ENCODE measurements at regions not wholly inside any gene's neighbourhood (a gene's known extent, or its start where the extent isn't known, plus 50 kb on each side); places are given as distances from the start of the nearest gene placed in this dataset.

DNA sequence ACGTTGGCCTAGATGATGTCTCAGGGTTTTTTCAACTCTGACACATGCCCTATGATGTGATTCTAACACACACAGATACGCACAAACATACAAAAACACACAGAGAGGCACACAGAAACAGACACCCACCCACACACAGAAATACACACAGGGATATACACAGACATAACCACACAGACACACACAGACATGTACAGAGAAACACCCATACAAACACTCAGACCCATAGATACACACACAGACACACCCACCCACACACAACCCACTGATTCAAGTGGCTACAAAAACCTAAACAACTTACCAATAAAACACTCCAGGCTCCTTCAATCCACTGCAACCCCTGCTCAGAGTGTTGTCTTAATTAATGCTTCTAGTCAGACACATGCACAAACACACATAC is 244.6 kb upstream of the CCL2 start:
- H3K9ac ChIP-seq (ENCODE audit: low read length), result no peak overlapping the region
- no peaks in the 10 kb centered on the region for H3F3A ChIP-seq (ENCODE audit: insufficient read depth, low read length)
- no peaks in the 10 kb centered on the region for H4K20me1 ChIP-seq (ENCODE audit: insufficient read depth, low read length)
- H3K4me3 ChIP-seq (ENCODE audit: low read length), result no peak overlapping the region
- H2AFZ ChIP-seq (ENCODE audit: low read length), result no peak overlapping the region
- no peak for DNase-seq
- no peaks in the 10 kb centered on the region for H3K4me1 ChIP-seq (ENCODE audit: low read length)
- H3K27me3 ChIP-seq (replicated peaks; ENCODE audit: insufficient read depth, low read length), result no peaks in the 10 kb centered on the region
- H3K4me2 ChIP-seq (ENCODE audit: low read depth, low read length), result no peak overlapping the region
- H3K79me2 ChIP-seq (ENCODE audit: low read length), result no peaks in the 10 kb centered on the region
- no peaks in the 10 kb centered on the region for H3K9me2 ChIP-seq (replicated peaks; ENCODE audit: insufficient read depth, low read length)
- no peaks in the 10 kb centered on the region for H3K36me3 ChIP-seq (replicated peaks; ENCODE audit: insufficient read depth, low read length)
- TF ChIP-seq, protein P1, sequence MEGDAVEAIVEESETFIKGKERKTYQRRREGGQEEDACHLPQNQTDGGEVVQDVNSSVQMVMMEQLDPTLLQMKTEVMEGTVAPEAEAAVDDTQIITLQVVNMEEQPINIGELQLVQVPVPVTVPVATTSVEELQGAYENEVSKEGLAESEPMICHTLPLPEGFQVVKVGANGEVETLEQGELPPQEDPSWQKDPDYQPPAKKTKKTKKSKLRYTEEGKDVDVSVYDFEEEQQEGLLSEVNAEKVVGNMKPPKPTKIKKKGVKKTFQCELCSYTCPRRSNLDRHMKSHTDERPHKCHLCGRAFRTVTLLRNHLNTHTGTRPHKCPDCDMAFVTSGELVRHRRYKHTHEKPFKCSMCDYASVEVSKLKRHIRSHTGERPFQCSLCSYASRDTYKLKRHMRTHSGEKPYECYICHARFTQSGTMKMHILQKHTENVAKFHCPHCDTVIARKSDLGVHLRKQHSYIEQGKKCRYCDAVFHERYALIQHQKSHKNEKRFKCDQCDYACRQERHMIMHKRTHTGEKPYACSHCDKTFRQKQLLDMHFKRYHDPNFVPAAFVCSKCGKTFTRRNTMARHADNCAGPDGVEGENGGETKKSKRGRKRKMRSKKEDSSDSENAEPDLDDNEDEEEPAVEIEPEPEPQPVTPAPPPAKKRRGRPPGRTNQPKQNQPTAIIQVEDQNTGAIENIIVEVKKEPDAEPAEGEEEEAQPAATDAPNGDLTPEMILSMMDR (IDR thresholded peaks at IDR 0.05; ENCODE audit: low read length), result no peak
- TF ChIP-seq EZH2phosphoT487 (IDR thresholded peaks at IDR 0.05; ENCODE audit: low read length) (no peak), EZH2 (optimal IDR thresholded peaks at IDR 0.05; ENCODE audit: low read depth, low read length) (no peak)
- no peak overlapping the region for H3K27ac ChIP-seq (ENCODE audit: low read length)
- no peaks in the 10 kb centered on the region for H3K9me3 ChIP-seq (replicated peaks; ENCODE audit: insufficient read depth, low read length)

DNA sequence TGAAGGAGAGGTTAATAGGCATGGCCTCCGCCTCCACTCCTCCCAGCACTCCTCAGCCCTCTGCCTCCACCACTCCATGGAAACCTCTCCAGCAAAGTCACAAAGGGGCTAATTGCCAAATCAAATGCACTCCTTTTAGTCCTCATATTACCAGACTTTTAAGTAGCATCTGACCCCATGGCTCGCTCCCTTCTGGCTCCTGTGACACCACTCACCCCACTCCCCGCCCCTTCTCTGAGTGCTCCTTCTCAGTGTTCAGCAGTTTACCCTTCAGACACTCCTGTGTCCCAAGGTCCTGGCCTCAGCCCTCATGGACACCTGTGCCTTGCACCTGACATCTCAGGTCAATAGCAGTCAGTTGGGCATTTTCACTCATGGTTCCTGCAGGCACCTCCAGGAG is 243.5 kb upstream of the CCL2 start:
- Histone ChIP-seq H3K4me2 (ENCODE audit: low read depth, low read length) (no peak overlapping the region), H3K27me3 (replicated peaks; ENCODE audit: insufficient read depth, low read length) (no peaks in the 10 kb centered on the region), H3K36me3 (replicated peaks; ENCODE audit: insufficient read depth, low read length) (no peaks in the 10 kb centered on the region), H4K20me1 (ENCODE audit: insufficient read depth, low read length) (no peaks in the 10 kb centered on the region), H3F3A (ENCODE audit: insufficient read depth, low read length) (no peaks in the 10 kb centered on the region), H3K79me2 (ENCODE audit: low read length) (no peaks in the 10 kb centered on the region), H3K9me2 (replicated peaks; ENCODE audit: insufficient read depth, low read length) (no peaks in the 10 kb centered on the region), H2AFZ (ENCODE audit: low read length) (no peak overlapping the region), H3K27ac (ENCODE audit: low read length) (no peak overlapping the region), H3K9me3 (replicated peaks; ENCODE audit: insufficient read depth, low read length) (no peaks in the 10 kb centered on the region), H3K4me3 (ENCODE audit: low read length) (no peak overlapping the region), H3K4me1 (ENCODE audit: low read length) (no peaks in the 10 kb centered on the region), H3K9ac (ENCODE audit: low read length) (no peak overlapping the region)
- TF ChIP-seq, protein P1 (IDR thresholded peaks at IDR 0.05; ENCODE audit: low read length), result no peak
- TF ChIP-seq EZH2 (optimal IDR thresholded peaks at IDR 0.05; ENCODE audit: low read depth, low read length) (no peak), EZH2phosphoT487 (IDR thresholded peaks at IDR 0.05; ENCODE audit: low read length) (no peak)
- no peak for DNase-seq

DNA sequence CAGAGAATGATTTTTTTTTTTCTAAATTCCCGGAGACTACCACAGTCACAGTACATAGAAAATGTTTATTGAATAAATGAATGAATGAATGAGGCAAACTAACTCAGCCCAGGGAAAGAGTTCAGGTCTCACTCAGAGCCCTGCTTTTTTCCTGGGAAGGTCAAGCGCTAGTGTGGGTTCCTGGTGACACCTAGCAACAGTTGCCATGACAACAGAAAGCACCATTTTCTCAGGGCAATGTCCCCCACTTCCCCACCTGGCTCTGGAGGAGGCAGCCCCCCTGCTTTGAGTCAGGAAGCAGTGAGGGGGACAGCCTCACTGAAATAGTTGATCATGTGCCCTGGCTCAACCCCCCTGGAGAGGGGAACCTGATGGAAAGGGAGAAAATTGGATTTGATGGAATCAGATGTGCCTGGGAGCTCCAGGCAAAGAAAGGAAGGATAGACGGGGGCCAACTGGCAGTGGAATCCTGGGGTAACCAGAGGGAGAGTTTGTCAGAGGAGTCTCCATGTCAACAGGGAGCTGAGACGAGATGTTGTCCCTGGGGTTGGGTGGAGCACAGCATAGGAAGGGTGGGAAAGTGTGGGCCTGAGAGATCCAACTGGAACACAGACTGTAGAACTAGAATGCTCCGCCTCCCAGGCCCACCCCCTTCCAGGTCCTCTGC is 242.2 kb upstream of the CCL2 start:
- no peak for TF ChIP-seq EZH2 (optimal IDR thresholded peaks at IDR 0.05; ENCODE audit: low read depth, low read length)
- no peaks in the 10 kb centered on the region for H3K36me3 ChIP-seq (replicated peaks; ENCODE audit: insufficient read depth, low read length)
- H3K27ac ChIP-seq (ENCODE audit: low read length), result no peak overlapping the region
- H3K4me3 ChIP-seq (ENCODE audit: low read length), result no peak overlapping the region
- no peaks in the 10 kb centered on the region for H4K20me1 ChIP-seq (ENCODE audit: insufficient read depth, low read length)
- H3K9ac ChIP-seq (ENCODE audit: low read length), result no peak overlapping the region
- H3K27me3 ChIP-seq (replicated peaks; ENCODE audit: insufficient read depth, low read length), result no peaks in the 10 kb centered on the region
- no peaks in the 10 kb centered on the region for H3K4me1 ChIP-seq (ENCODE audit: low read length)
- H3K9me2 ChIP-seq (replicated peaks; ENCODE audit: insufficient read depth, low read length), result no peaks in the 10 kb centered on the region
- DNase-seq, result no peak
- H3K9me3 ChIP-seq (replicated peaks; ENCODE audit: insufficient read depth, low read length), result no peaks in the 10 kb centered on the region
- H3K79me2 ChIP-seq (ENCODE audit: low read length), result no peaks in the 10 kb centered on the region
- H3K4me2 ChIP-seq (ENCODE audit: low read depth, low read length), result no peak overlapping the region
- no peak overlapping the region for H2AFZ ChIP-seq (ENCODE audit: low read length)
- H3F3A ChIP-seq (ENCODE audit: insufficient read depth, low read length), result no peaks in the 10 kb centered on the region

DNA sequence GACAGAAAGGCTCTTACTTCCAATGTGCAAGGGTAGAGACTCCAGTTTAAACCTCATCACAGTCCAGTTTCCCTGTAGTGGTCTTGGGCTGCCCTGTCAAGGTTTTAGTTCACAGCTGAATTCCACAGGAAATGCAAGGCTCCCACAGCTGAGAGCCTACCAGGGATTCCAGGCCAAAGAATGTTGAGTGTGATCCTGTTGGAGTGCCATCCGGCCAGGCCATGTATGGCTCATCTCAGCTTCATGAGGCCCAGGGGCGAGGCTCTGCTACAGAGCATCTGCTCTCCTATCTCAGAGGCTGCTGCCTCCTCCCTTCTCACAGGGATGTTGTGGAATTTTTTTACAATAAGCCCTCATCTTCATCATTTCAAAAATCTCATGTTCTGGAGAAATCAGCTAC is 239.8 kb upstream of the CCL2 start:
- H3K27me3 ChIP-seq (replicated peaks; ENCODE audit: insufficient read depth, low read length), result no peaks in the 10 kb centered on the region
- no peak overlapping the region for H3K27ac ChIP-seq (ENCODE audit: low read length)
- H3K9me2 ChIP-seq (replicated peaks; ENCODE audit: insufficient read depth, low read length), result no peaks in the 10 kb centered on the region
- no peak overlapping the region for H2AFZ ChIP-seq (ENCODE audit: low read length)
- no peak overlapping the region for H3K9ac ChIP-seq (ENCODE audit: low read length)
- H3K79me2 ChIP-seq (ENCODE audit: low read length), result no peaks in the 10 kb centered on the region
- DNase-seq, result no peak
- H3K36me3 ChIP-seq (replicated peaks; ENCODE audit: insufficient read depth, low read length), result no peaks in the 10 kb centered on the region
- no peak overlapping the region for H3K4me3 ChIP-seq (ENCODE audit: low read length)
- no peaks in the 10 kb centered on the region for H3K9me3 ChIP-seq (replicated peaks; ENCODE audit: insufficient read depth, low read length)
- no peaks in the 10 kb centered on the region for H4K20me1 ChIP-seq (ENCODE audit: insufficient read depth, low read length)
- no peak overlapping the region for H3K4me2 ChIP-seq (ENCODE audit: low read depth, low read length)
- TF ChIP-seq EZH2 (optimal IDR thresholded peaks at IDR 0.05; ENCODE audit: low read depth, low read length) (no peak), EZH2phosphoT487 (IDR thresholded peaks at IDR 0.05; ENCODE audit: low read length) (no peak)
- TF ChIP-seq, protein P1 (IDR thresholded peaks at IDR 0.05; ENCODE audit: low read length), result no peak
- no peaks in the 10 kb centered on the region for H3K4me1 ChIP-seq (ENCODE audit: low read length)
- no peaks in the 10 kb centered on the region for H3F3A ChIP-seq (ENCODE audit: insufficient read depth, low read length)

Data from MM.1S (cell line).